Retinal pigment epithelial cell (primary cell): ENCODE measurements at regions not wholly inside any gene's neighbourhood (a gene's known extent, or its start where the extent isn't known, plus 50 kb on each side); places are given as distances from the start of the nearest gene placed in this dataset.
"Not testable (repeated sequence)": the region's sequence is repeated elsewhere in the genome, so short reads cannot be mapped to it uniquely, and the experiment has no call there.

Source experiments
- DNase-seq: peaks from one replicate; pipeline ENCODE4 v3.0.0-alpha.2; 2010; ENCODE audit warnings: low read depth
- H3K4me3 ChIP-seq: 2 replicates; pipeline ENCODE4 v1.5.1; 2011; ENCODE audit warnings: mild to moderate bottlenecking, low read length, control low read depth, moderate library complexity
- CTCF ChIP-seq: conservative IDR thresholded peaks from 2 replicates; pipeline ENCODE4 v1.5.1; 2011; ENCODE audit warnings: low read depth, low read length, control low read depth, inconsistent platforms

- TF ChIP-seq CTCF = no peak
- DNase-seq = no peak
These were observed 135.9 kb upstream of the RFC3 start for GRCh38 chr13:33682020-33682564.

GRCh38 chr13:33682646-33683045 is 135.3 kb upstream of the RFC3 start:
- H3K4me3 ChIP-seq, DNase-seq: not testable (repeated sequence)

More at GRCh38 chr13:33682020-33682564, 135.9 kb upstream of the RFC3 start:
- no peak overlapping the region for H3K4me3 ChIP-seq

DNA sequence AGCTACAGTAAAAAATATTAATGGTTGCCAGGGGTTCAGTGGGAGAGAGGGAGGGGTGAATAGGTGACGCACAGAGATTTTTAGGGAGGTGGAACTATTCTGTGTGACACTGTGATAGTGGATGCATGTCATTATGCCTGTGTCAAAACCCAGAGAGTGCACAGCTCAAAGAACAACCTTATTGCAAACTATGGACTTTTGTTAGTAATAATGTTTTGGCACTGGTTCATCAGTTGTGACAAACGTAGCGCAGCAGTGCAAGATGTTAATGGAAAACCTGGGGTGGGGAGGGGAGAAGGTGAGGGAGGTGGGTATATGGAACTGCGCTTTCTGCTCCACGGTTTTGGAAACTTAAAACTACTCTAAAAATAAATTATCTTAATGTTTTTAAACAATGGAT is 134.6 kb upstream of the RFC3 start:
- no peak for DNase-seq
- no peak for TF ChIP-seq CTCF
- no peak overlapping the region for H3K4me3 ChIP-seq

GRCh38 chr13:33684874-33685273 is 133.1 kb upstream of the RFC3 start:
- no peak overlapping the region for H3K4me3 ChIP-seq
- DNase-seq = no peak
- TF ChIP-seq CTCF = no peak

GRCh38 chr13:33686772-33687480 is 131.0 kb upstream of the RFC3 start:
- DNase-seq = no peak
- TF ChIP-seq CTCF = no peak
- no peak overlapping the region for H3K4me3 ChIP-seq

GRCh38 chr13:33690354-33690753 is 127.6 kb upstream of the RFC3 start:
- no peak for DNase-seq
- no peak overlapping the region for H3K4me3 ChIP-seq
- no peak for TF ChIP-seq CTCF

DNA sequence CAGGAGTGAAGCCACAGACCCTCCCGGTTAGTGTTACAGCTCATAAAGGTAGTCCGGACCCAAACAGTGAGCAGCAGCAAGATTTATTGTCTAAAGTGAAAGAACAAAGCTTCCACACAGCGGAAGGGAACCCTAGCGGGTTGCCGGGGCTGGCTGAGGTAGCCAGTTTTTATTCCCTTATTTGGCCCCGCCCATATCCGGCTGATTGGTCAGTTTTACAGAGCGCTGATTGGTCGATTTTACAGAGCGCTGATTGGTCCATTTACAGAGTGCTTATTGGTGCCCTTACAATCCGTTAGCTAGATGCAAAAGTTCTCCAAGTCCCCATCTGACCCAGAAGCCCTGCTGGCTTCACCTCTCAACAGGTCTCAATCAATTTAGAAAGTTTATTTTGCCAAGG is 126.0 kb upstream of the RFC3 start:
- H3K4me3 ChIP-seq = no peak overlapping the region
- DNase-seq = no peak
- no peak for TF ChIP-seq CTCF

GRCh38 chr13:33692531-33692930 is 125.4 kb upstream of the RFC3 start:
- no peak for DNase-seq
- no peak for TF ChIP-seq CTCF
- no peak overlapping the region for H3K4me3 ChIP-seq
